ENCODE measurements at regions not wholly inside any gene's neighbourhood (a gene's known extent, or its start where the extent isn't known, plus 50 kb on each side); places are given as distances from the start of the nearest gene placed in this dataset.

DNA sequence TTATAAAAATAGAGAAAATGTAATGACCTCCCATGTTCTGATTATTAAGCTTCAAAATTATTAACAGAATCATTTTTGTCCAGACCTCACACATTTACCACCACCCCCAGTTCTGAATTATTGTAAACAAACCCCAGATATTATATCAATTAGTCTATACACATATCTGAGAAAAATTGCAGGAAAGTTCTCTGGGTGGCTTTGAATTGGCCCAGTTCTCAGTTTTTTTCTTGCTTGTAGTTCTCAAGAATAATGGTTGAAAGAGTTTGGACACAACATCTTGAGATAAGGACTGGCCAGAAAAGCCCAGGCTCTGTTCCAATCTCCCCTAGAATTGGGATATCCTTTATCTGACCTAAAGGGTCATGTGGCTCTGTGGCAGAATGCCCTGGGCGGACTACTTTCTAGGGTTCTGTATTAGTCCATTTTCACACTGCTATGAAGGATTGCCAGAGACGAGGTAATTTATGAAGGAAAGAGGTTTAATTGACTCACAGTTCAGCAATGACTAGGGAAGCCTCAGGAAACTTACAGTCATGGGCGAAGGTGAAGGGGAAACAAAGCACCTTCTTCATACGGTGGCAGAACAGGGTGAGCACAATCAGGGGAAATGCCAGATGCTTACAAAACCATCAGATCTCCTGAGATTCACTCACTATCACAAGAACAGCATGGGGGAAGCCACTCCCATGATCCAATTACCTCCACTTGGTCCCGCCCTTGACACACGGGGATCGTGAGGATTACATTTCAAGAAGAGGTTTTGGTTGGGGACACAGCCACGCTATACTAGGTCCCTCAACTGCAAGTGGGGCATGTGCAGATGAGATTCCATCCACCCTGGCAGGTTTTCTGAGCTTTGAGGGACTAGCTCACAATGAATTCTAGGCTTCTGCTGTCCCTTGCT is 1504.6 kb upstream of the FLRT2 start:
- ChIA-PET POLR2A (no interaction called here), CTCF (no interaction called here)
- H3K4me3 ChIP-seq (ENCODE audit: control insufficient read depth in 1 of 2, extremely low read depth in 1 of 2, low read length in 1 of 2): no peak overlapping the region
- H3K36me3 ChIP-seq (ENCODE audit: control insufficient read depth in 2 of 2, extremely low read depth in 1 of 2, insufficient read depth in 1 of 2, low read length in 1 of 2): no peaks in the 10 kb centered on the region
- no peaks in the 10 kb centered on the region for H3K4me1 ChIP-seq (ENCODE audit: control insufficient read depth in 1 of 2, extremely low read depth in 1 of 2, insufficient read depth in 2 of 2, low read length in 2 of 2)
- peaks cover 11 to 40% (median 20%) of the 10 kb centered on the region in 3 donors for H3K9me3 Mint-ChIP-seq
- no peak overlapping the region for H3K27ac Mint-ChIP-seq
- no peak for DNase-seq
- H3K4me1 Mint-ChIP-seq: no peaks in the 10 kb centered on the region
- H3K27me3 Mint-ChIP-seq: no peaks in the 10 kb centered on the region
- no peak for ATAC-seq (replicated peaks in 1 of 4)
- H3K36me3 Mint-ChIP-seq: no peaks in the 10 kb centered on the region
- H3K4me3 Mint-ChIP-seq: no peak overlapping the region
- no peak overlapping the region for H3K27ac ChIP-seq (ENCODE audit: low read length)
- no peaks in the 10 kb centered on the region for H3K9me3 ChIP-seq
- 69% methylated on average over 2 of the region's 8 CpGs for WGBS (ENCODE audit: insufficient coverage)
- H3K27me3 ChIP-seq (replicated peaks in 1 of 2; ENCODE audit: control insufficient read depth in 2 of 2, extremely low read depth in 1 of 2, insufficient read depth in 2 of 2, low read length in 1 of 2): no peaks in the 10 kb centered on the region

DNA sequence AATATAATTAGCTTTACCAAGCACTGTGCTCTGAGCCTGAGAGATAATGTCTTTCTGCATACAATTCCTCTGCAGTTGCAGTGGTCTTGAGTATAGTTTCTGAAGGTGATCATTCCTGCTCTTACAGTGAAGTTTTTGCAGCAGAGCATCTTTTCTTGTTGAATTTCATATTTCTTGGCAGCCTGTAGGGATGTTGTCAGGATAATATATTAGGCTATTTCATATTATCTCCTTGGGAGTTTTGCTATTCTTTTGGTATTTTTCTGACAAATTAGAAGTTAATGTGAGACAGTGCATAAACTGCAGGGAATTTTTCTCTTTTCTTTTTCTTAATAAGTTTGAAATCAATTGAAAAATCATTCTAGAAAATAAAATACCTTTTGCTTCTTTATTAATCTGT is 1502.6 kb upstream of the FLRT2 start:
- H3K27ac ChIP-seq (ENCODE audit: low read length): no peak overlapping the region
- POLR2A ChIA-PET: no interaction called here
- H3K27me3 ChIP-seq (replicated peaks in 1 of 2; ENCODE audit: control insufficient read depth in 2 of 2, extremely low read depth in 1 of 2, insufficient read depth in 2 of 2, low read length in 1 of 2): no peaks in the 10 kb centered on the region
- no peak overlapping the region for H3K27ac Mint-ChIP-seq
- H3K4me3 ChIP-seq (ENCODE audit: control insufficient read depth in 1 of 2, extremely low read depth in 1 of 2, low read length in 1 of 2): no peak overlapping the region
- H3K4me1 ChIP-seq (ENCODE audit: control insufficient read depth in 1 of 2, extremely low read depth in 1 of 2, insufficient read depth in 2 of 2, low read length in 2 of 2): no peaks in the 10 kb centered on the region
- no peaks in the 10 kb centered on the region for H3K4me1 Mint-ChIP-seq
- CTCF ChIA-PET: no interaction called here
- H3K4me3 Mint-ChIP-seq: no peak overlapping the region
- no peaks in the 10 kb centered on the region for H3K9me3 ChIP-seq
- no peak for DNase-seq
- H3K27me3 Mint-ChIP-seq: no peaks in the 10 kb centered on the region
- no peak for ATAC-seq (replicated peaks in 1 of 4)
- H3K36me3 Mint-ChIP-seq: no peaks in the 10 kb centered on the region
- no peaks in the 10 kb centered on the region for H3K36me3 ChIP-seq (ENCODE audit: control insufficient read depth in 2 of 2, extremely low read depth in 1 of 2, insufficient read depth in 1 of 2, low read length in 1 of 2)
- peaks cover 9 to 26% (median 9%) of the 10 kb centered on the region in 3 donors for H3K9me3 Mint-ChIP-seq

DNA sequence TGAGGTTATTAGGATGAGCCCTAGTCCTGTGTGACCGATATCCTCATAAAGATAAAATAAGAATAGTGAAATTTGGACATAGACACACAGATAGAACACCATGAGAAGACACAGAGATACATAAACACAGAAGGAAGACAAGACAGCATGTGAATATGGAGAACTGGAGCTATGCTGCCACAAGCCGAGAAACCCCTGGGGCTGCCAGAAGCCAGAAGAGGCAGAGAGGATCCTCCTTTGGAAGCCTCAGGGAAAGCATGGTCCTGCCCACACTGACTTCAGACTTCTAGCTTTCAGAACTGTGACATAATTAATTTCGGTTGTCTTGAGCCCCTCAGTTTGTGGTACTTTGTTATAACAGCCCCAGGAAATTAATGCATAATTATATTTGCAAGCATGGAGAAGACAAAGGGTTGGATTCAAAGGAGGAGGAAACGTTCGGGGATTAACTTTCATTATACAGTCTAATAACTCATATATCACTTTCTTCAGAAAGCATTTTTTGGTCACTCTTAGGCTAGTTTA is 1501.8 kb upstream of the FLRT2 start:
- CTCF ChIA-PET: no interaction called here
- 100% methylated on average over 1 of the region's 5 CpGs for WGBS (ENCODE audit: insufficient coverage)
- H3K4me1 Mint-ChIP-seq: no peaks in the 10 kb centered on the region
- Histone ChIP-seq H3K36me3 (ENCODE audit: control insufficient read depth in 2 of 2, extremely low read depth in 1 of 2, insufficient read depth in 1 of 2, low read length in 1 of 2) (no peaks in the 10 kb centered on the region), H3K27me3 (replicated peaks in 1 of 2; ENCODE audit: control insufficient read depth in 2 of 2, extremely low read depth in 1 of 2, insufficient read depth in 2 of 2, low read length in 1 of 2) (no peaks in the 10 kb centered on the region), H3K4me1 (ENCODE audit: control insufficient read depth in 1 of 2, extremely low read depth in 1 of 2, insufficient read depth in 2 of 2, low read length in 2 of 2) (no peaks in the 10 kb centered on the region), H3K4me3 (ENCODE audit: control insufficient read depth in 1 of 2, extremely low read depth in 1 of 2, low read length in 1 of 2) (no peak overlapping the region), H3K27ac (ENCODE audit: low read length) (no peak overlapping the region), H3K9me3 (no peaks in the 10 kb centered on the region)
- peaks cover 5 to 22% (median 8%) of the 10 kb centered on the region in 3 donors for H3K9me3 Mint-ChIP-seq
- H3K27me3 Mint-ChIP-seq: no peaks in the 10 kb centered on the region
- DNase-seq (no peak), ATAC-seq (replicated peaks in 1 of 4) (no peak)
- H3K36me3 Mint-ChIP-seq: no peaks in the 10 kb centered on the region
- H3K27ac Mint-ChIP-seq: no peak overlapping the region
- POLR2A ChIA-PET: no interaction called here
- no peak overlapping the region for H3K4me3 Mint-ChIP-seq

DNA sequence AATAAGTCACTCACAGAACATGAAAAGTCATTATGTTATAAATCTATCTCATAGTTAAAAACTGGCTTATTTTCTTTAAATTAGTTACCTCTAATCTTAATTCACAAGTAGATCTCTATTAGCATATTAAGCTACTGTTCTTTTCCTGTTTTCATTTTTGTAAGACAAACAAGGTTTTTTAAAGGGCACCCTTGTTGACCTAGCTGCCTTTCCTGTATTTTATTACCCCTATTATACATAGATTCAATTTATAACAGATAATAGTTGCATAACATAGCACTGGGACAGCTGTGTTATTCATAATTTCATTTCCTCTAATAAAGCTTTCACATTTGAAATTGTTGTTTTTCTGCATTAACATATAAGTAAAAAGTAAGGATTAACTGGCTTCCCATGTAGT is 1500.7 kb upstream of the FLRT2 start:
- no peak overlapping the region for H3K4me3 ChIP-seq (ENCODE audit: control insufficient read depth in 1 of 2, extremely low read depth in 1 of 2, low read length in 1 of 2)
- Mint-ChIP-seq H3K27ac (no peak overlapping the region), H3K27me3 (no peaks in the 10 kb centered on the region), H3K4me3 (no peak overlapping the region), H3K4me1 (no peaks in the 10 kb centered on the region), H3K9me3 (peaks cover 0 to 12% (median 2%) of the 10 kb centered on the region in 3 donors), H3K36me3 (no peaks in the 10 kb centered on the region)
- no peaks in the 10 kb centered on the region for H3K4me1 ChIP-seq (ENCODE audit: control insufficient read depth in 1 of 2, extremely low read depth in 1 of 2, insufficient read depth in 2 of 2, low read length in 2 of 2)
- ATAC-seq (replicated peaks in 1 of 4) (no peak), DNase-seq (no peak)
- ChIA-PET POLR2A (no interaction called here), CTCF (no interaction called here)
- H3K27me3 ChIP-seq (replicated peaks in 1 of 2; ENCODE audit: control insufficient read depth in 2 of 2, extremely low read depth in 1 of 2, insufficient read depth in 2 of 2, low read length in 1 of 2): no peaks in the 10 kb centered on the region
- H3K27ac ChIP-seq (ENCODE audit: low read length): no peak overlapping the region
- H3K9me3 ChIP-seq: no peaks in the 10 kb centered on the region
- H3K36me3 ChIP-seq (ENCODE audit: control insufficient read depth in 2 of 2, extremely low read depth in 1 of 2, insufficient read depth in 1 of 2, low read length in 1 of 2): no peaks in the 10 kb centered on the region

DNA sequence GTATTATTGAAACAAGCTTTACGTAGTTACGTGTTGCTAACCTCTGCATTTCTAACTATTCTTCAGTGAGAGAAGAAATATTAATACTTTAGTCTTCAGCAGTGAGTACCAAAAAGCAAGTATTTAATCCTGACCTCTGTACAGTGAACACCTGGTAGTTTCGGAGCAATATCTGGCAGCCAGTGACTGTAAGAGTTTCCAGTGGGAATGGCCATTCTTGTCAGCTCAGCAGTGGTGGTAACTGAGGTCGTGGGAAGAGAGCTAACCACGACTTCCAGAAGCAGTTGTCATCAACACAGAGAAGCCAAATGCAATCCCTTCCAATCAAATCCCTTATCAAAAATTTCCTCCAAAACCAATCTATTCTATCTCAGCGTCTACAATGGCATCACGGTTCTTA is 1500.2 kb upstream of the FLRT2 start:
- no peaks in the 10 kb centered on the region for H3K4me1 ChIP-seq (ENCODE audit: control insufficient read depth in 1 of 2, extremely low read depth in 1 of 2, insufficient read depth in 2 of 2, low read length in 2 of 2)
- WGBS (ENCODE audit: insufficient coverage): no CpG with 5 or more reads among the region's 7 CpGs
- H3K27ac ChIP-seq (ENCODE audit: low read length): no peak overlapping the region
- Mint-ChIP-seq H3K27ac (no peak overlapping the region), H3K4me1 (no peaks in the 10 kb centered on the region), H3K27me3 (no peaks in the 10 kb centered on the region), H3K36me3 (no peaks in the 10 kb centered on the region), H3K4me3 (no peak overlapping the region), H3K9me3 (peaks cover 0 to 11% (median 2%) of the 10 kb centered on the region in 3 donors)
- H3K9me3 ChIP-seq: no peaks in the 10 kb centered on the region
- POLR2A ChIA-PET: no interaction called here
- no peaks in the 10 kb centered on the region for H3K36me3 ChIP-seq (ENCODE audit: control insufficient read depth in 2 of 2, extremely low read depth in 1 of 2, insufficient read depth in 1 of 2, low read length in 1 of 2)
- no peak overlapping the region for H3K4me3 ChIP-seq (ENCODE audit: control insufficient read depth in 1 of 2, extremely low read depth in 1 of 2, low read length in 1 of 2)
- ATAC-seq (replicated peaks in 1 of 4): no peak
- H3K27me3 ChIP-seq (replicated peaks in 1 of 2; ENCODE audit: control insufficient read depth in 2 of 2, extremely low read depth in 1 of 2, insufficient read depth in 2 of 2, low read length in 1 of 2): no peaks in the 10 kb centered on the region
- DNase-seq: no peak
- CTCF ChIA-PET: no interaction called here

DNA sequence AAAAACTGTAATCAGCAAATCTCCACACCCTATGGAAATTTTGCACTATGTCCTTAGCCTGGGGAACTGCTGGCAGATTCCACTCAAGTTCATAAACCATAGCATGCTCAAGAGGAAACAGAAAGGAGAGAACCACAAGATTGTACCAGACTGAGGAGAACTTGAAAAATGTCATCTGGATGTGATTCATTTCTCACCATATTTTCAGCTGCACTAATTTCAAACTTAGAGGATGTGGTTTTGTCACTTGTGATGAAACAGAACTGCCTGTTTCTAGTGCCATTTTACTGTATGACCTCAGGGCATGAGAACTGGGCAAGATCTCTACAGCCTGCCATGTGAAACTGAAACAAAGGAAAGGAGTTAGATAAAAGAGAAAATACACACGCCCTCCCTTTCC is 1493.1 kb upstream of the FLRT2 start:
- no peaks in the 10 kb centered on the region for H3K36me3 ChIP-seq (ENCODE audit: control insufficient read depth in 2 of 2, extremely low read depth in 1 of 2, insufficient read depth in 1 of 2, low read length in 1 of 2)
- H3K9me3 ChIP-seq: no peaks in the 10 kb centered on the region
- H3K4me1 ChIP-seq (ENCODE audit: control insufficient read depth in 1 of 2, extremely low read depth in 1 of 2, insufficient read depth in 2 of 2, low read length in 2 of 2): no peaks in the 10 kb centered on the region
- ATAC-seq (replicated peaks in 1 of 4) (no peak), DNase-seq (peak in 1 of 35 experiments; percentile 1)
- H3K27me3 ChIP-seq (replicated peaks in 1 of 2; ENCODE audit: control insufficient read depth in 2 of 2, extremely low read depth in 1 of 2, insufficient read depth in 2 of 2, low read length in 1 of 2): no peaks in the 10 kb centered on the region
- H3K4me3 Mint-ChIP-seq: no peak overlapping the region
- H3K27me3 Mint-ChIP-seq: no peaks in the 10 kb centered on the region
- peaks cover 16 to 36% (median 18%) of the 10 kb centered on the region in 3 donors for H3K9me3 Mint-ChIP-seq
- POLR2A ChIA-PET: no interaction called here
- CTCF ChIA-PET: no interaction called here
- H3K27ac ChIP-seq (ENCODE audit: low read length): no peak overlapping the region
- H3K4me1 Mint-ChIP-seq: no peaks in the 10 kb centered on the region
- no CpG with 5 or more reads among the region's 1 CpG for WGBS (ENCODE audit: insufficient coverage)
- no peaks in the 10 kb centered on the region for H3K36me3 Mint-ChIP-seq
- H3K27ac Mint-ChIP-seq: no peak overlapping the region
- H3K4me3 ChIP-seq (ENCODE audit: control insufficient read depth in 1 of 2, extremely low read depth in 1 of 2, low read length in 1 of 2): no peak overlapping the region
